CD14-positive monocyte (primary cell): ENCODE measurements at regions not wholly inside any gene's neighbourhood (a gene's known extent, or its start where the extent isn't known, plus 50 kb on each side); places are given as distances from the start of the nearest gene placed in this dataset.

Experiments used
- DNase-seq, 3 donors: peaks; one replicate each; pipeline ENCODE4 v3.0.0-alpha.2; 2011 to 2022
- H2AFZ ChIP-seq: 2 replicates; pipeline ENCODE4 v1.6.0; 2012; ENCODE audit warnings: mild to moderate bottlenecking, low read depth, low read length, inconsistent platforms; ENCODE audit not compliant: insufficient read depth, poor library complexity, severe bottlenecking
- H3K27ac ChIP-seq, 2 donors: 1 replicate in 1 of 2; 2 replicates in 1 of 2; pipeline ENCODE4 v1.5.1; 2012 to 2013; ENCODE audit warnings: low read length in 2 of 2, control low read depth in 1 of 2, inconsistent platforms in 1 of 2, low read depth in 1 of 2, mild to moderate bottlenecking in 1 of 2
- H3K27me3 ChIP-seq, 2 donors: one replicate each; pipeline versions ENCODE4 v1.6.0 to v1.6.1; 2011 to 2013; ENCODE audit warnings: low read length in 2 of 2; ENCODE audit not compliant: control insufficient read depth in 2 of 2, insufficient read depth in 2 of 2
- H3K36me3 ChIP-seq, 2 donors: replicated peaks in 1 of 2; 1 replicate in 1 of 2; 2 replicates in 1 of 2; pipeline versions ENCODE4 v1.5.1 to v1.6.1; 2012 to 2013; ENCODE audit warnings: low read length in 2 of 2, control low read depth in 1 of 2, inconsistent platforms in 1 of 2, mild to moderate bottlenecking in 1 of 2; ENCODE audit not compliant: insufficient read depth in 2 of 2, control insufficient read depth in 1 of 2
- H3K4me1 ChIP-seq, 2 donors: 1 replicate in 1 of 2; 2 replicates in 1 of 2; pipeline versions ENCODE4 v1.5.1 to v1.6.1; 2012 to 2013; ENCODE audit warnings: low read length in 2 of 2, control low read depth in 1 of 2, inconsistent platforms in 1 of 2, mild to moderate bottlenecking in 1 of 2, moderate library complexity in 1 of 2; ENCODE audit not compliant: insufficient read depth in 2 of 2, control insufficient read depth in 1 of 2
- H3K4me2 ChIP-seq: replicated peaks from 2 replicates; pipeline ENCODE3; 2012; ENCODE audit warnings: low read length, moderate library complexity, mild to moderate bottlenecking; ENCODE audit not compliant: poor library complexity, severe bottlenecking; ENCODE audit errors: extremely low read depth
- H3K4me3 ChIP-seq, 3 experiments: fragments of 200-600 bp in 1 of 3; sonication (generic) in 1 of 3; replicated peaks in 1 of 3; 1 replicate in 2 of 3; 2 replicates in 1 of 3; pipeline ENCODE4 v1.5.1; 2011 to 2013; ENCODE audit warnings: low read length in 3 of 3, mild to moderate bottlenecking in 3 of 3, control low read depth in 2 of 3, low read depth in 2 of 3, inconsistent platforms in 1 of 3, moderate library complexity in 1 of 3
- H3K79me2 ChIP-seq: 2 replicates; pipeline ENCODE4 v1.6.0; 2012; ENCODE audit warnings: mild to moderate bottlenecking, control low read depth, inconsistent platforms, low read length, moderate library complexity; ENCODE audit not compliant: insufficient read depth
- H3K9ac ChIP-seq: 2 replicates; pipeline ENCODE4 v1.6.0; 2017; ENCODE audit warnings: low read length, mild to moderate bottlenecking; ENCODE audit not compliant: insufficient read depth, poor library complexity, severe bottlenecking
- H3K9me3 ChIP-seq, 2 donors: replicated peaks in 1 of 2; 1 replicate in 1 of 2; 2 replicates in 1 of 2; pipeline versions ENCODE4 v1.5.1 to v1.6.1; 2012 to 2013; ENCODE audit warnings: low read length in 2 of 2, control low read depth in 1 of 2; ENCODE audit not compliant: control insufficient read depth in 1 of 2, insufficient read depth in 1 of 2
- H4K20me1 ChIP-seq: 2 replicates; pipeline ENCODE4 v1.6.0; 2012; ENCODE audit warnings: mild to moderate bottlenecking, low read length, control low read depth, moderate library complexity; ENCODE audit not compliant: insufficient read depth
- H3K27ac Mint-ChIP-seq, 7 donors: one replicate each; pipeline ENCODE4 v1.8.0; 2020; ENCODE audit warnings: mild to moderate bottlenecking in 7 of 7, mixed read lengths in 7 of 7, moderate library complexity in 6 of 7, inconsistent platforms in 2 of 7
- H3K27me3 Mint-ChIP-seq, 3 donors: one replicate each; pipeline ENCODE4 v1.8.0; 2021 to 2022; ENCODE audit warnings: low read depth in 3 of 3, mild to moderate bottlenecking in 3 of 3, mixed read lengths in 3 of 3, moderate library complexity in 3 of 3, inconsistent platforms in 1 of 3
- H3K36me3 Mint-ChIP-seq, 2 donors: one replicate each; pipeline ENCODE4 v1.8.0; 2020; ENCODE audit warnings: mixed read lengths in 2 of 2, inconsistent platforms in 1 of 2, mild to moderate bottlenecking in 1 of 2
- H3K4me1 Mint-ChIP-seq: one replicate; pipeline ENCODE4 v1.8.0; 2020; ENCODE audit warnings: mild to moderate bottlenecking, mixed read lengths
- H3K4me3 Mint-ChIP-seq, 2 donors: one replicate each; pipeline ENCODE4 v1.8.0; 2020; ENCODE audit warnings: mild to moderate bottlenecking in 2 of 2, mixed read lengths in 2 of 2, moderate library complexity in 1 of 2
- H3K9me3 Mint-ChIP-seq, 7 donors: one replicate each; pipeline ENCODE4 v1.8.0; 2020 to 2022; ENCODE audit warnings: mixed read lengths in 7 of 7, mild to moderate bottlenecking in 6 of 7, moderate library complexity in 6 of 7, inconsistent platforms in 2 of 7
- CTCF ChIP-seq: fragments of 200-600 bp; IDR thresholded peaks from one replicate; pipeline ENCODE4 v1.8.0; 2022; ENCODE audit warnings: antibody characterized with exemption, mild to moderate bottlenecking
- WGBS: methylation state at CpG from one replicate; pipeline ENCODE4 v1.1.5; 2013; ENCODE audit warnings: missing lambda C conversion rate; ENCODE audit not compliant: insufficient coverage; 5-methylcytosine and 5-hydroxymethylcytosine counted together
- intact Hi-C, 2 donors: fragments of 100-400 bp; cut with micrococcal nuclease; formaldehyde crosslinking; loops; one replicate each; pipeline versions ENCODE4 v1.15.0 to v1.15.1; 2023

- Histone ChIP-seq H3K4me2 (no peak overlapping the region), H2AFZ (no peak overlapping the region), H3K9me3 (no peaks in the 10 kb centered on the region), H4K20me1 (no peaks in the 10 kb centered on the region), H3K27me3 (no peaks in the 10 kb centered on the region), H3K4me1 (no peaks in the 10 kb centered on the region), H3K9ac (no peak overlapping the region), H3K27ac (no peak overlapping the region), H3K4me3 (no peak overlapping the region), H3K79me2 (no peaks in the 10 kb centered on the region), H3K36me3 (no peaks in the 10 kb centered on the region)
- no peaks in the 10 kb centered on the region for H3K27me3 Mint-ChIP-seq
- no peaks in the 10 kb centered on the region for H3K4me1 Mint-ChIP-seq
- no peak overlapping the region for H3K4me3 Mint-ChIP-seq
- no peak for TF ChIP-seq CTCF
- no peaks in the 10 kb centered on the region for H3K36me3 Mint-ChIP-seq
- peaks cover 0 to 3% (median 0%) of the 10 kb centered on the region in 7 donors for H3K9me3 Mint-ChIP-seq
- no CpG with 5 or more reads among the region's 3 CpGs for WGBS
- DNase-seq = no peak
- no peak overlapping the region for H3K27ac Mint-ChIP-seq
- intact Hi-C loops = no loop called here
Observed at GRCh38 chr11:82076126-82076525, 657.5 kb downstream of the FAM181B start.

GRCh38 chr11:82059505-82059904 lies 674.2 kb downstream of the FAM181B start:
- H3K9me3 ChIP-seq = no peaks in the 10 kb centered on the region
- Mint-ChIP-seq H3K9me3 (no peaks in the 10 kb centered on the region), H3K36me3 (no peaks in the 10 kb centered on the region), H3K27ac (no peak overlapping the region), H3K4me1 (no peaks in the 10 kb centered on the region), H3K27me3 (no peaks in the 10 kb centered on the region), H3K4me3 (no peak overlapping the region)
- TF ChIP-seq CTCF = no peak
- no peak overlapping the region for H3K4me2 ChIP-seq
- WGBS = no CpG with 5 or more reads among the region's 3 CpGs
- no peaks in the 10 kb centered on the region for H3K79me2 ChIP-seq
- H3K9ac ChIP-seq = no peak overlapping the region
- no peak overlapping the region for H2AFZ ChIP-seq
- no peaks in the 10 kb centered on the region for H4K20me1 ChIP-seq
- H3K36me3 ChIP-seq = no peaks in the 10 kb centered on the region
- no peak overlapping the region for H3K4me3 ChIP-seq
- no peaks in the 10 kb centered on the region for H3K27me3 ChIP-seq
- no peak overlapping the region for H3K27ac ChIP-seq
- no peaks in the 10 kb centered on the region for H3K4me1 ChIP-seq
- DNase-seq = no peak
- intact Hi-C loops = no loop called here
